HS-27A (cell line): ENCODE measurements at regions not wholly inside any gene's neighbourhood (a gene's known extent, or its start where the extent isn't known, plus 50 kb on each side); places are given as distances from the start of the nearest gene placed in this dataset.
"Not testable (repeated sequence)": the region's sequence is repeated elsewhere in the genome, so short reads cannot be mapped to it uniquely, and the experiment has no call there.

Experiments
- DNase-seq: peaks from one replicate; pipeline ENCODE4 v3.0.0-alpha.2; 2012; ENCODE audit warnings: low read depth, missing footprints

DNA sequence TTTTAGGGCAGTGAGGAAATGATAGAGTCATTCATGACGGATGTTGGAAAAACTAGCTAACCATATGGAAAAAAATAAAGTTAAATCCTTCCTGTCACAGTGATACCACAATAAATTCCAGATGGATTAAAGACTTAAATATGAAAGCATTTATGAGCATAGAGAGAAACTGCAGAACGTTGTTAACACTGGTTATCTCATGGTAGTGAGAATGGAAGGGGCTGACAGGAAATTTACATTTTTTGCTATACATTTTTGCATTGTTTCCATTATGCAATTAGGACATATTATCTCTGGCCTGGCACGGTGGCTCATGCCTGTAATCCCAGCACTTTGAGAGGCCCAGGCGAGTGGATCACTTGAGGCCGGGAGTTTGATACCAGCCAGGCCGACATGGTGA, 130.5 kb upstream of the VOPP1 start:
- not testable (repeated sequence) for DNase-seq

DNA sequence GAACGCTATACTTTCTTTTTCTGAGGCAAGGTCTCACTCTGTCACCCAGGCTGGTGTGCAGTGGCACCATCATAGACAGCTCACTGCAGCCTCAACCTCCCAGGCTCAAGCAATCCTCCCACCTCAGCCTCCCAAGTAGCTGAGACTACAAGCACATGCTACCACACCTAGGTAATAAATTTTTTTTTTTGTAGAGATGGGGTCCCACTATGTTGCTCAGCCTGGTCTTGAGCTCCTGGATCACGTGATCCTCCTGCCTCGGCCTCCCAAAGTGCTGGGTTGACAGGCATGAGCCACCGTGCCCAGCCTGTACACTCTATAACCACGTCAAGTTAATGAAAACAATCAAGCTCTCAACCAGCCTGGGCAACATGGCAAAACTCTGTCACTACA, 127.1 kb upstream of the VOPP1 start:
- not testable (repeated sequence) for DNase-seq

- not testable (repeated sequence) for DNase-seq
These were observed 126.5 kb upstream of the VOPP1 start for GRCh38 chr7:55698607-55699449.

GRCh38 chr7:55695893-55696701, 123.8 kb upstream of the VOPP1 start:
- DNase-seq = not testable (repeated sequence)

DNA sequence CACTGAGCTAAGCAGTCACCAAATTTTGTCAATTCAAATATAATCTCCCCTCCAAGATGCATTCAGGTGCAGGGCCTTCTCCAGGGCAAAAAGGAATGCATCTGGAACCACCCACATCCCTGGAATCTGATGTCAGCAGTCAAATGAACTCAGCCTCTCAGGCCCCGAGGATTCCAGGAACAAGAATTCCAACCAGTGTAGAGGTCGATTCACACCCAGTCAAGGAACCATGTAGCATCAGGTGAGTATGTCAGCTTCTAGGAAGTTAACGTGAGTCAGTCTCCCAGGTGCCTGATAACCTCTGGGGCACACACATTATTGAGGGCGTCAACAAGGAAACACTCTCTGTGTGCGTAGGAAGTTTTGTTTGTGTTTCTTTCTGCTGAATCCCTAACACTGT, 122.2 kb upstream of the VOPP1 start:
- not testable (repeated sequence) for DNase-seq

- not testable (repeated sequence) for DNase-seq
These were observed 116.7 kb upstream of the VOPP1 start for GRCh38 chr7:55688684-55689681.

DNA sequence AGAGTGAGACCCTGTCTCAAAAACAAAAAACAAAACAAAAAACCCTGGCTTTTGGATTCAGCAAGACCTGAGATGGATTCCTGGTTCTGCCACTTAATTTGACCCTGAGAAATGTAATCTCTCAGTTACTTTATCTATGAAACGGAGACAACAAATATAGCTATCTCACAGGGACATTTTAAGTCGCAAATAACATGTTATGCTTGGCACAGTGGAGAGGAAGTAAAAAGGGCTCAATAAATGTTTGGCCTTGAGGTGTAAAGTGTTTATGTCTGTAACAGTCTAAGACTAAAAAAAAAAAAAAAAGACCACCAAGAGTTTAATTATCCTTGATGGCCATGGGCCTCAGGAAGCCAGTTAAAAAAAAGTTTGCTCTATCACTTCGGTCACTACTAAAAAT, 116.0 kb upstream of the VOPP1 start:
- DNase-seq = not testable (repeated sequence)

- DNase-seq = not testable (repeated sequence)
These were observed 115.0 kb upstream of the VOPP1 start for GRCh38 chr7:55687252-55687651.

GRCh38 chr7:55686771-55687170, 114.5 kb upstream of the VOPP1 start:
- DNase-seq = not testable (repeated sequence)

GRCh38 chr7:55683501-55683900, 111.2 kb upstream of the VOPP1 start:
- DNase-seq = not testable (repeated sequence)

DNA sequence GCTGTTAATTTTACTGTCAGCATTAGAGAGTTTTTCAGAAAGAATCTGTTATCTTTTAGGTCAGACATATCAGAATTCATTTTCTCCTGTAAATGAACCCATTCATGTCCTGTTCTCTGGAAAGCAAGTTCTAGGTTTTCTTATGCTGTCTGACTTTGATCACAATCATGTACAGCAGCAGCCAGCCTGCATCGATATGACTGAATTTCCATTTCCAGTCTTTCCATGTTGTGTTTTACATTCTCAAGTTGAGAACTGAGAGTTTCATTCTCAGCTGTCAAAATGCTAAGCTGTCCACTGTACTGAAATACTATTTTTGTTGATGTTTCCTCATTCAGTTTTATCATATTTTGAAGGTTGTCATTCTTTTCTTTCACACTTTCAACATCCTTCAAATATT, 103.3 kb upstream of the VOPP1 start:
- DNase-seq = not testable (repeated sequence)

DNA sequence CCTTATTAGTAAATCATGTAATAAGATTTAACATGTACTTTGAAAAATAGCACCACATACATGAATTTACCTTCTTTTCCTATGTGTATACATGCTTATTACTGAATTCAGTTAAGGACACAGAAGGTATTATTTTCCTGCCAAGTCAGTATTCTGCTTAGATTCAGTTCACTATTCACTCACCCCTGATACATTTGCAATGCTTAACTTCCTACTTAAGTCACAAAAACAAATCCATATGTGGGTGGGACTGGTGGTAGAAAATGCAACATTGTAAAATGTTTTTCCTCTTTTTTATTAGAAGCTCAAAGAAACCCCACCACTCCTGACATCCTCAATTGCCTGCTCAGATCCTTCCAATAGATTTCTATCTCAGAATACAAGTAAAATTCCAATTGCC, 101.2 kb upstream of the VOPP1 start:
- not testable (repeated sequence) for DNase-seq

GRCh38 chr7:55672084-55672483, 99.8 kb upstream of the VOPP1 start:
- not testable (repeated sequence) for DNase-seq

DNA sequence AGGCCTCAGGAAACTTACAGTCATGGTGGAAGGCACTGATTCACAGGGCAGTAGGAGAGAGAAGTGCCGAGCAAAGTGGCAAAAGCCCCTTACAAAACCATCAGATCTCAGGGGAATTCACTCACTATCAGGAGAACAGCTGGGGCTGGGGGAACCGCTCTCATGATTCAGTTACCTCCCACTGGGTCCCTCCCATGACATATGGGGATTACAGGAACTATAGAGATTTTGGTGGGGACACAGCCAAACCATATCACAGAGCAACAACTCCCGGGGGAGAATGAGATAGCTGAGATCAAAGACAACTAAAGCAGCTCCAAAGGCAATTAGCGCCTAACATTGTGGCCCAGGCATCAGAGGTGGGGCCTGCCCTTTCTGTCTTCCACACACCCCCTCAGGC, 85.4 kb upstream of the VOPP1 start:
- DNase-seq = no peak

DNA sequence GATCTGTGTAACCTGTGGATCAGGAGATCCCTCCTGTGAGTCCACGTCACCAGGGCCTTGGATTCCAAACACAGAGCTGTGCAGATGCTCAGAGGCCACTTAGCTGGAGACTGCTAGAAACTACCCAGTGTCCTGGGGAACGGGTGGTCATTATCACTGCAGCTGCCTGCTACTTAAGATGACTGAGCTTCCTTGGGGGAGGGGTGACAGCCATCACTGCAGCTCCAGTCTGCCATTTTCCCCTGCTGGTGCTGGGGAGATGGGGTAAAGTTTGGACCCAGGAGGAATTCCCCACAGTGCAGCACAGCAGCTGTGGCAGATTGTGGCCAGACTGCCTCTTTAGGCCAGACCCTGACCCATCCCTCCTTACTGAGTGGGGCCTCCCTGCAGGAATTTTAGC, 78.8 kb upstream of the VOPP1 start:
- DNase-seq = no peak

DNA sequence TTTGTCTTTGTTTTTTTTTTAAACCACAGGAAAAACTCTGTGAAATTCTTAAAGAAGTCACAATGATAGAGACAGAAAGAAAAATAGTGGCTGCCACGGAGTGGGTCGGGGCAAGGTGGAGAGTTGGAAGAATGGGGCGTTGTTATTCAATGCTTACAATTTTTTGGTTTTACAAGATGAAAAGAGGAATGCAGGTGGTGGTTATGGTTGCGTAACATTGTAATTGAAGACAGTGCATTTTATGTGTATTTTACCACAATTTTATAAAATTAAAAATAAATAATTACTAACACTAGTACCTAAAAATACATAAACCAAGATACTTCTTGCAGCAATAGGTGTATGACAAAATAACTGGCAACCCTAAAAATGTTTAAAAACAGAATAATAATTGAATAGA, 76.9 kb upstream of the VOPP1 start:
- DNase-seq = no peak

- DNase-seq = no peak
These were observed 72.3 kb upstream of the VOPP1 start for GRCh38 chr7:55644567-55644966.

DNA sequence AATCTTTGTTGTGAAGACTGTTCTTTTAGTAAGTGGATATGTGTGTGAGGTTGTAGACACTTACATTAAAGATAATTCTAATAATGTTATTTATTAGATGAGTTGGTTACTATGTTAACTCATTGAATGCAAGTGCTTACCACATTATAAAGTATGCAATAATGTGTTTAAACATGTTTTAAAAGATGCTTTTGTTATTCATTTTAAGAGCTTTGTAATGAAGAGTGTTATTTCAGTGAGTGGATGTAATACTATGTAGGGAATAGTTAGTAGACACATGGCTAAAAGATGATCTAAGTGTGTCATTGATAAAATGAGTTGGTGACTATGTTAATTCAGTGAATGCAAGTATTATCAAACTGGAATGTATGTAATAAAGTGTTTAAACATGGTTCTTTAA, 70.0 kb upstream of the VOPP1 start:
- no peak for DNase-seq

DNA sequence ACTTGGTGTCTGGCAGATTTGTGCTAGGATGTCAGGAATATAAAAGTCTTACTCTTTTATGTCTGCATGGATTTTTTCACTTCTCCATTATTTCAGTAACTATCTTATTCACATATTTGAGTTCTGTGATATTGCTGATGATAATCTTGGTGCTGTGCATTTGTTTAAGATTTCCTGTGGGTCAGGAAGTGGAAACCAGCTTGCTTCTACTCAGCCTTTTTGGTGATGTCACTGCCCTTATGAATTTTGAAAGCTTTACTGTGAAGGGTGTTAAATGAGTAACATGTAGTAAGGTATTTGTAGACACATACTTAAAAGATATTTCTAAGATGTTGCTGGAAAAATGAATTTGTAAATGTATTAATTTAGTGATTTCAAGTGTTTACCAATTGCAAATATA, 69.5 kb upstream of the VOPP1 start:
- no peak for DNase-seq

DNA sequence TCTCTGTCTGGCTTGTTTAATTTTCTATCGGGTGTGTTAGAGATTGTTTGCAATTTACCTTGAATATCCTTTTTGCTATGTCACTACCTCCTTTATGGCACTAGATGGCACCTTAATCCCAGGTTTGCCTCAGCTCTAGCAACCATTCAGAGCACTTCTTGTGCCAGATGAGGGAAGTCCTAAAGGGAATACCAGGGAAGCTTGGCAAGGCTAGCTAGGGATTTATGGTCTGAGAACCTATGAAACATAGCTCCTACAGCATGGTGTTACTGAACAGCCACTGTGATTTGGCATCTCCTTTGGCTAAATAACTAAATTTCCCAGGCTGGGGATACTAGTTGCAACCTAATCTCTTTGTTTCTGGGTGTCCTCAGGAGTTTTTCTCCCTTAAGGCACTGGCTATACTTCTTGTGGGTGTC, 69.0 kb upstream of the VOPP1 start:
- peak; percentile 23 for DNase-seq

DNA sequence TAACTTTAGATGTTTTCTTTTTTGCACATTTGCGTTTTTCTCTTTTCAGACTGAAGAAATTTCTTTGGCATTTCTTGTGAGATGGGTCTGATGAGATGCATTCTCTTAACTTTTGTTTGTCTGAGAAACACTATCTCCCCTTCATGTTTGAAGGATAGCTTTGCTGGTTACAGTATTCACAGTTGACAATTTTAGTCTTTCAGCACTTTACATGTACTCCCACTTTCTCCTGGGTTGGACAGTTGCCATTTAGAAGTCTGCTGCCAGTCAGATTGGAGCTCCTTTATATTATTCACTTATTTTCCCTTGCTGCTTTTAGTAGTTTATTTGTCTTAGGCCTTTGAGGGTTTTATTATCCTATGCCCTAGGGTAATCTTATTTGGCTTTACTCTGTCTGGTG, 67.3 kb upstream of the VOPP1 start:
- no peak for DNase-seq
